ENCODE measurements at regions not wholly inside any gene's neighbourhood (a gene's known extent, or its start where the extent isn't known, plus 50 kb on each side); places are given as distances from the start of the nearest gene placed in this dataset.

GRCh38 chr5:102139029-102139428 lies 157.1 kb downstream of the SLCO4C1 start:
- Histone ChIP-seq H3F3A (ENCODE audit: insufficient read depth, low read length) (no peaks in the 10 kb centered on the region), H4K20me1 (ENCODE audit: insufficient read depth, low read length) (no peaks in the 10 kb centered on the region), H3K4me3 (ENCODE audit: low read depth, low read length, poor library complexity, severe bottlenecking) (no peak overlapping the region), H2AFZ (ENCODE audit: low read length) (no peak overlapping the region), H3K4me2 (ENCODE audit: low read length) (no peak overlapping the region), H3K9ac (ENCODE audit: low read length) (no peak overlapping the region), H3K27me3 (ENCODE audit: insufficient read depth, low read length) (no peaks in the 10 kb centered on the region), H3K9me2 (ENCODE audit: low read depth, low read length) (no peaks in the 10 kb centered on the region), H3K27ac (ENCODE audit: low read depth, low read length, poor library complexity, severe bottlenecking) (no peak overlapping the region), H3K9me3 (ENCODE audit: low read length) (no peaks in the 10 kb centered on the region), H3K4me1 (ENCODE audit: insufficient read depth, low read length, severe bottlenecking) (no peaks in the 10 kb centered on the region), H3K36me3 (ENCODE audit: insufficient read depth, low read length) (no peaks in the 10 kb centered on the region), H3K79me2 (ENCODE audit: insufficient read depth, low read length) (no peaks in the 10 kb centered on the region)
- TF ChIP-seq EZH2 (IDR thresholded peaks at IDR 0.05; ENCODE audit: borderline replicate concordance, low read length): no peak
- TF ChIP-seq, protein P1, sequence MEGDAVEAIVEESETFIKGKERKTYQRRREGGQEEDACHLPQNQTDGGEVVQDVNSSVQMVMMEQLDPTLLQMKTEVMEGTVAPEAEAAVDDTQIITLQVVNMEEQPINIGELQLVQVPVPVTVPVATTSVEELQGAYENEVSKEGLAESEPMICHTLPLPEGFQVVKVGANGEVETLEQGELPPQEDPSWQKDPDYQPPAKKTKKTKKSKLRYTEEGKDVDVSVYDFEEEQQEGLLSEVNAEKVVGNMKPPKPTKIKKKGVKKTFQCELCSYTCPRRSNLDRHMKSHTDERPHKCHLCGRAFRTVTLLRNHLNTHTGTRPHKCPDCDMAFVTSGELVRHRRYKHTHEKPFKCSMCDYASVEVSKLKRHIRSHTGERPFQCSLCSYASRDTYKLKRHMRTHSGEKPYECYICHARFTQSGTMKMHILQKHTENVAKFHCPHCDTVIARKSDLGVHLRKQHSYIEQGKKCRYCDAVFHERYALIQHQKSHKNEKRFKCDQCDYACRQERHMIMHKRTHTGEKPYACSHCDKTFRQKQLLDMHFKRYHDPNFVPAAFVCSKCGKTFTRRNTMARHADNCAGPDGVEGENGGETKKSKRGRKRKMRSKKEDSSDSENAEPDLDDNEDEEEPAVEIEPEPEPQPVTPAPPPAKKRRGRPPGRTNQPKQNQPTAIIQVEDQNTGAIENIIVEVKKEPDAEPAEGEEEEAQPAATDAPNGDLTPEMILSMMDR (IDR thresholded peaks at IDR 0.05; ENCODE audit: low read length): no peak

DNA sequence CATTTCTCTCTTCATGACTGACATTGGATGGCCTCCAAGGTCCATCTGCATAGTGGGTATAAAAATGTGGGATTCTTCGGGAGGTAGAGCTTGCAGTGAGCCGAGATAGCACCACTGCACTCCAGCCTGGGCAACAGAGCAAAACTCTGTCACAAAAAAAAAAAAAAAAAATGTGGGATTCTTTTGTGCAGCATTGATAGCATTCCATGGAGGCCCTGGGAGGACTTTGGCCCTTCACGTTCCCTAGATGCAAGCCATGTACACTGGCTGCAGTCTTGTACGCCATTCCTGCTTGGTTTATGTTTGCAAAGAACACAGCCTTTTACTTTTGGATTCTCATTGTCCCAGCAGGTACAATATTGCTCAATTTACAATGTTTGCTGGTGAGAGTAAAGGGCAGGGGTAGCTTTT lies 157.8 kb downstream of the SLCO4C1 start:
- no peaks in the 10 kb centered on the region for H3K27me3 ChIP-seq (ENCODE audit: insufficient read depth, low read length)
- H3K27ac ChIP-seq (ENCODE audit: low read depth, low read length, poor library complexity, severe bottlenecking): no peak overlapping the region
- H3K79me2 ChIP-seq (ENCODE audit: insufficient read depth, low read length): no peaks in the 10 kb centered on the region
- H3F3A ChIP-seq (ENCODE audit: insufficient read depth, low read length): no peaks in the 10 kb centered on the region
- no peak overlapping the region for H3K9ac ChIP-seq (ENCODE audit: low read length)
- H2AFZ ChIP-seq (ENCODE audit: low read length): no peak overlapping the region
- H3K9me2 ChIP-seq (ENCODE audit: low read depth, low read length): no peaks in the 10 kb centered on the region
- no peaks in the 10 kb centered on the region for H3K9me3 ChIP-seq (ENCODE audit: low read length)
- H3K36me3 ChIP-seq (ENCODE audit: insufficient read depth, low read length): no peaks in the 10 kb centered on the region
- no peak overlapping the region for H3K4me3 ChIP-seq (ENCODE audit: low read depth, low read length, poor library complexity, severe bottlenecking)
- no peaks in the 10 kb centered on the region for H4K20me1 ChIP-seq (ENCODE audit: insufficient read depth, low read length)
- H3K4me2 ChIP-seq (ENCODE audit: low read length): no peak overlapping the region
- no peaks in the 10 kb centered on the region for H3K4me1 ChIP-seq (ENCODE audit: insufficient read depth, low read length, severe bottlenecking)
- TF ChIP-seq, protein P1 (IDR thresholded peaks at IDR 0.05; ENCODE audit: low read length): no peak
- no peak for TF ChIP-seq EZH2 (IDR thresholded peaks at IDR 0.05; ENCODE audit: borderline replicate concordance, low read length)

- Histone ChIP-seq H3K9me3 (ENCODE audit: low read length) (no peaks in the 10 kb centered on the region), H3K4me2 (ENCODE audit: low read length) (no peak overlapping the region), H3K4me3 (ENCODE audit: low read depth, low read length, poor library complexity, severe bottlenecking) (no peak overlapping the region), H3K27ac (ENCODE audit: low read depth, low read length, poor library complexity, severe bottlenecking) (no peak overlapping the region), H3K36me3 (ENCODE audit: insufficient read depth, low read length) (no peaks in the 10 kb centered on the region), H3F3A (ENCODE audit: insufficient read depth, low read length) (no peaks in the 10 kb centered on the region), H3K79me2 (ENCODE audit: insufficient read depth, low read length) (no peaks in the 10 kb centered on the region), H3K9me2 (ENCODE audit: low read depth, low read length) (no peaks in the 10 kb centered on the region), H3K27me3 (ENCODE audit: insufficient read depth, low read length) (no peaks in the 10 kb centered on the region), H3K9ac (ENCODE audit: low read length) (no peak overlapping the region), H2AFZ (ENCODE audit: low read length) (no peak overlapping the region), H3K4me1 (ENCODE audit: insufficient read depth, low read length, severe bottlenecking) (no peaks in the 10 kb centered on the region), H4K20me1 (ENCODE audit: insufficient read depth, low read length) (no peaks in the 10 kb centered on the region)
- TF ChIP-seq, protein P1 (IDR thresholded peaks at IDR 0.05; ENCODE audit: low read length): no peak
- TF ChIP-seq EZH2 (IDR thresholded peaks at IDR 0.05; ENCODE audit: borderline replicate concordance, low read length): no peak
Measured at GRCh38 chr5:102130890-102131289, 165.2 kb downstream of the SLCO4C1 start.
